ENCODE measurements at regions not wholly inside any gene's neighbourhood (a gene's known extent, or its start where the extent isn't known, plus 50 kb on each side); places are given as distances from the start of the nearest gene placed in this dataset.

DNA sequence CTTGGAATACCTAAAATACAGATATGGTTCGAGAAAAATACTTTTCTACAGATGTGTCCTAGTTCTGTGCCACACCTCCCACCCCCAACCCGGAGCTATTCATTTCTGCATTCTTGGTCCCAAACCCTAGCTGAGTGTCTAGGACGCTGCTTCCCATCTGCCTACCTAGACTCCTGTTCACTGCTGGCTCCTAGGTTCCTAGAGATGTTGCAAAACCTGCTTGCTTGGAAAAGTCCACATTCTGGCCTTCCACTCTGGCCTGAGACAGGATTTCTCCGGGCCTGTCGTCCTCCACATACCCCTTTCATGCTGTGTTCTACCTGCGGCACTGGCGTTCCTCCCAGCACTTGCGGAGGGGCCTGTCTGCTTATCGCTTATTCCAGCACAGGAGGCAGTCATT lies 165.8 kb upstream of the CTTNBP2NL start:
- peaks cover 6% of the 10 kb centered on the region for H3K36me3 Mint-ChIP-seq
- no peaks in the 10 kb centered on the region for H3K27me3 ChIP-seq (ENCODE audit: control insufficient read depth, insufficient read depth, low read length)
- H3K27ac ChIP-seq (ENCODE audit: low read length), result no peak overlapping the region
- H3K4me3 ChIP-seq (ENCODE audit: low read length), result no peak overlapping the region
- no peaks in the 10 kb centered on the region for H3K36me3 ChIP-seq (ENCODE audit: control insufficient read depth, insufficient read depth, low read length)
- peaks cover 8 to 10% of the 10 kb centered on the region in 2 donors for H3K27me3 Mint-ChIP-seq (ENCODE audit: low read depth in 2 of 2)
- H3K4me1 Mint-ChIP-seq, result no peaks in the 10 kb centered on the region
- H3K4me1 ChIP-seq (ENCODE audit: control insufficient read depth, insufficient read depth, low read length), result no peaks in the 10 kb centered on the region
- peaks cover 5% of the 10 kb centered on the region in 2 donors for H3K9me3 Mint-ChIP-seq
- DNase-seq, result no peak
- TF ChIP-seq, protein P1, sequence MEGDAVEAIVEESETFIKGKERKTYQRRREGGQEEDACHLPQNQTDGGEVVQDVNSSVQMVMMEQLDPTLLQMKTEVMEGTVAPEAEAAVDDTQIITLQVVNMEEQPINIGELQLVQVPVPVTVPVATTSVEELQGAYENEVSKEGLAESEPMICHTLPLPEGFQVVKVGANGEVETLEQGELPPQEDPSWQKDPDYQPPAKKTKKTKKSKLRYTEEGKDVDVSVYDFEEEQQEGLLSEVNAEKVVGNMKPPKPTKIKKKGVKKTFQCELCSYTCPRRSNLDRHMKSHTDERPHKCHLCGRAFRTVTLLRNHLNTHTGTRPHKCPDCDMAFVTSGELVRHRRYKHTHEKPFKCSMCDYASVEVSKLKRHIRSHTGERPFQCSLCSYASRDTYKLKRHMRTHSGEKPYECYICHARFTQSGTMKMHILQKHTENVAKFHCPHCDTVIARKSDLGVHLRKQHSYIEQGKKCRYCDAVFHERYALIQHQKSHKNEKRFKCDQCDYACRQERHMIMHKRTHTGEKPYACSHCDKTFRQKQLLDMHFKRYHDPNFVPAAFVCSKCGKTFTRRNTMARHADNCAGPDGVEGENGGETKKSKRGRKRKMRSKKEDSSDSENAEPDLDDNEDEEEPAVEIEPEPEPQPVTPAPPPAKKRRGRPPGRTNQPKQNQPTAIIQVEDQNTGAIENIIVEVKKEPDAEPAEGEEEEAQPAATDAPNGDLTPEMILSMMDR (IDR thresholded peaks at IDR 0.05), result no peak
- H3K9me3 ChIP-seq (ENCODE audit: control insufficient read depth, insufficient read depth, low read length), result peaks cover 3% of the 10 kb centered on the region
- H3K4me3 Mint-ChIP-seq, result no peak overlapping the region
- 90% methylated on average over 9 of the region's 9 CpGs for WGBS (ENCODE audit: insufficient coverage)
- intact Hi-C loops (cut with micrococcal nuclease), result no loop called here
- no peak overlapping the region for H3K27ac Mint-ChIP-seq
- no peak for ATAC-seq

DNA sequence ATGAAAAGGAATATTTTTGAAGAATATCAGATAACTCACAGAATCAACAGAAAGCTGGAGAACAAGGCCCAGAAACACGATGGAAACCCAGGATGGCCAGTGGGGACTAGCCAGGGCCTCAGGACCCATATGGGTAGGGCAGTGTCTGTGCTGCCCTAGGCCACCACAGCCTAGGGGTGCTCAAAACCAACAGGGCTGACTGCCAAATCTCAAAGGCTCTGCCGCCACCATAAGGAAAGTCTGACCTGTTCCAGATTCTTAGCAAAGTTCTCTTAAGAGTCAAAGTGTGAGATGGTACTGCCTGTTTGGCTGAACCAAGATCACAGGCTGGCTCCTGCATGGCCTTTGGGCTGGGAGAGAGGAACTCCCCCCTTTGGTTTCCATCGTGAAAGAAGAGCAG lies 164.7 kb upstream of the CTTNBP2NL start:
- TF ChIP-seq, protein P1 (IDR thresholded peaks at IDR 0.05), result no peak
- WGBS (ENCODE audit: insufficient coverage), result 67% methylated on average over 3 of the region's 3 CpGs

DNA sequence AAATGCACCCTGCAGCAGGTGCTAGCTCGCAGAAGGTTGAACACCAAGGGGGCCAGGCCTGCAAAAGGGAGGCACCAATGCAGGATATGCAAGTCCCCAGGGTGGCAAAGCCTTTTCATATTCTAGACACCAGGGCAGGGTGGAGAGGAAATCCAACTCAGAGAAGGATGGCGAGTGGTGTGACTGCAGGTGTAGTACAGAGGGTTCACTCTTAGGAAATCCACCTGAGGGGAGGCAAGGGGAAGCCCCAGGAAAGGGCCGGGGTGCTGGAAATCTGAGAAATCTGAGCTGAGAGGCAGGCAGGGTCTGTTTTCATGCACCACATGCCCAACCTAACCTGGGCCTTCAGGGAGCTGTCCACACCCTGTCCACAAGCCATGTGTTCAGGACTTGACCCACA lies 163.2 kb upstream of the CTTNBP2NL start:
- Mint-ChIP-seq H3K27me3 (ENCODE audit: low read depth in 2 of 2) (peaks cover 10 to 15% of the 10 kb centered on the region in 2 donors), H3K36me3 (peaks cover 6% of the 10 kb centered on the region), H3K27ac (no peak overlapping the region), H3K4me3 (no peak overlapping the region), H3K4me1 (no peaks in the 10 kb centered on the region), H3K9me3 (peaks cover under 1 to 2% of the 10 kb centered on the region in 2 donors)
- TF ChIP-seq, protein P1 (IDR thresholded peaks at IDR 0.05), result no peak
- Histone ChIP-seq H3K4me3 (ENCODE audit: low read length) (no peak overlapping the region), H3K36me3 (ENCODE audit: control insufficient read depth, insufficient read depth, low read length) (no peaks in the 10 kb centered on the region), H3K27me3 (ENCODE audit: control insufficient read depth, insufficient read depth, low read length) (no peaks in the 10 kb centered on the region), H3K9me3 (ENCODE audit: control insufficient read depth, insufficient read depth, low read length) (peaks cover 3% of the 10 kb centered on the region), H3K27ac (ENCODE audit: low read length) (no peak overlapping the region), H3K4me1 (ENCODE audit: control insufficient read depth, insufficient read depth, low read length) (no peaks in the 10 kb centered on the region)
- intact Hi-C loops (cut with micrococcal nuclease), result no loop called here
- WGBS (ENCODE audit: insufficient coverage), result 71% methylated on average over 3 of the region's 3 CpGs
- DNase-seq, result no peak
- ATAC-seq, result no peak

More for the DNA sequence above, 164.7 kb upstream of the CTTNBP2NL start:
- Histone ChIP-seq H3K27ac (ENCODE audit: low read length) (no peak overlapping the region), H3K27me3 (ENCODE audit: control insufficient read depth, insufficient read depth, low read length) (no peaks in the 10 kb centered on the region), H3K36me3 (ENCODE audit: control insufficient read depth, insufficient read depth, low read length) (no peaks in the 10 kb centered on the region), H3K4me3 (ENCODE audit: low read length) (no peak overlapping the region), H3K4me1 (ENCODE audit: control insufficient read depth, insufficient read depth, low read length) (no peaks in the 10 kb centered on the region), H3K9me3 (ENCODE audit: control insufficient read depth, insufficient read depth, low read length) (peaks cover 3% of the 10 kb centered on the region)
- Mint-ChIP-seq H3K27me3 (ENCODE audit: low read depth in 2 of 2) (peaks cover 8 to 13% of the 10 kb centered on the region in 2 donors), H3K27ac (no peak overlapping the region), H3K4me1 (no peaks in the 10 kb centered on the region), H3K36me3 (peaks cover 6% of the 10 kb centered on the region), H3K9me3 (peaks cover 5% of the 10 kb centered on the region in 2 donors), H3K4me3 (no peak overlapping the region)
- no peak for DNase-seq
- intact Hi-C loops (cut with micrococcal nuclease), result no loop called here
- ATAC-seq, result no peak

DNA sequence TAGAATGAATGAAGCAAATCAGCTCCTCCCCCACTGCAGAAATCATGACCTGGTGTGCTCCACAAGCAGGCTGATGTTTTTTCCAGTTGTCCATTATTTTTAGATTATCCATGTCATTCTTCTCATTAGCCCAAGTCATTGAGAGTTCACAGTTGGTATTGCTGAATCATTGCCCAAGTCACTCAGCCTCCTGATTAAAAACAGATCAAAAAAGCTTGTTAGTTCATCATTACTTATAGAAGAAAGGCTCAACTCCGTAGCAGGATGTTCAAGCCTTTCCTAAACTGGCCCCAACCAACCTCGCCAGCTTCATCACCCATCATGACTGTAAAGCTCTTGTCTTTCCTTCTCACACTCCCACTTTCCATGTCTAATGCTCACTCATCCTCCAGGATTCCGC lies 161.3 kb upstream of the CTTNBP2NL start:
- no peak for ATAC-seq
- H3K27ac Mint-ChIP-seq, result no peak overlapping the region
- no peak overlapping the region for H3K4me3 Mint-ChIP-seq

More for the DNA sequence above, 161.3 kb upstream of the CTTNBP2NL start:
- Histone ChIP-seq H3K27ac (ENCODE audit: low read length) (no peak overlapping the region), H3K9me3 (ENCODE audit: control insufficient read depth, insufficient read depth, low read length) (no peaks in the 10 kb centered on the region), H3K27me3 (ENCODE audit: control insufficient read depth, insufficient read depth, low read length) (no peaks in the 10 kb centered on the region), H3K4me1 (ENCODE audit: control insufficient read depth, insufficient read depth, low read length) (no peaks in the 10 kb centered on the region), H3K4me3 (ENCODE audit: low read length) (no peak overlapping the region), H3K36me3 (ENCODE audit: control insufficient read depth, insufficient read depth, low read length) (no peaks in the 10 kb centered on the region)
- Mint-ChIP-seq H3K4me1 (no peaks in the 10 kb centered on the region), H3K27me3 (ENCODE audit: low read depth in 2 of 2) (peaks cover 25% of the 10 kb centered on the region in 2 donors), H3K9me3 (no peaks in the 10 kb centered on the region), H3K36me3 (no peaks in the 10 kb centered on the region)
- TF ChIP-seq, protein P1 (IDR thresholded peaks at IDR 0.05), result no peak
- intact Hi-C loops (cut with micrococcal nuclease), result no loop called here
- no peak for DNase-seq
- WGBS (ENCODE audit: insufficient coverage), result 83% methylated on average over 3 of the region's 3 CpGs

Data from natural killer cell (primary cell).